HS-27A (cell line): ENCODE measurements at regions not wholly inside any gene's neighbourhood (a gene's known extent, or its start where the extent isn't known, plus 50 kb on each side); places are given as distances from the start of the nearest gene placed in this dataset.
A peak's percentile ranks its signal among the peaks of the same experiment; 100 is the strongest.

Experiments
- DNase-seq: peaks from one replicate; pipeline ENCODE4 v3.0.0-alpha.2; 2012; ENCODE audit warnings: low read depth, missing footprints

DNA sequence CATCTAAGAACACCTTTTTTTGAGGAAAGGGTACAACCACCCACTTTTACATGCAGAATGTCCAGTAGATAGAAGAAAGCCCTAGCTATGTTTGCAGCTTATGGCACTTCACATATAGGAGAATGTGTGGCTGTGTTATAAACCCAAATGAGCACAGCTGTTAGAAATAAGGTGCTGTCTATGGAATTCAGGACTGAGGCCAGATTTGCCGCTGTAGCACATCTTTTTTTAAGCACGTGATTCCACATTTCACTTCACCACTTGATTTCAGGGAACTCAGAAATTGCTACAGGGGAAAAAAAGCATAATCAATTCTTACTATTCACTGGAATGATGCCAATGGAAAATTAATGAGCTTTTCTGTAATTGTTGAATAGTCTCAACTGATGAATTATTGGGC, 147.2 kb upstream of the ADAMTS5 start:
- no peak for DNase-seq

DNA sequence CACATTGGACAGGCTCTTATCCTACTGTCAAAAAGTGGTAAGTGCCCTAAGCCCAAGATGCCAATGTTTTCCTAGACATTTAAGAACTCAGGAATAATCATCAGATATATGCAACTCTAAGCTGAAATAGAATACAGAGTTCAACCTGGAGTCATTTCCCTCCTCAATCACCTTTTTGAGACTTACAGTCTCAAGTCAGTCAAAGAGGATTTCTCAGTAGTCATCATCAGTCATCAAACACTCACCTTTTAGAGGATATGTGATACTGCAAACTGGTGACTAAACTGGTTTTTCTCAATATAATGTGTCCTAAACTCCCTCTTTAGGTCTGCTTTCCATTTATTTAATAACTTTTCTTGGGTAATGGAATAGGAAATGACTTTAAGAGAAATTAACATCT, 145.3 kb upstream of the ADAMTS5 start:
- no peak for DNase-seq

DNA sequence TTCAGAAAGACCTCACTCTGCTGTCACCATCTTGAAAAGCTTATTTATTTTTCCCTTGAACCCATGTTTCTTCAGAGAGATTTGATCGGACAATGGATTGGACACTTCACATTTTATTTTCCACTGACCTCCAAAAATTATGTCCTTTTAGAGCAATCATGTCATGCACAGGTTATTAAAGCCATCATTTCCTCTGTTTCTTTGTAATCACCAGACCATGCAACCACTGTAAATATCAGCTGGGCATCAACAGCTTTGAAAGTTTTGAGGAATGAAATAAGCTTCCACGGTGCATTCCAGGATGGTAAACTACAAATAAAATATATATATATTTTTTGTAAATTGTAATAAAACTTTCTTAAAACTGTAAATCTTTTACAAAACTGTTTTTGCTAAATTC, 144.1 kb upstream of the ADAMTS5 start:
- DNase-seq, result no peak

DNA sequence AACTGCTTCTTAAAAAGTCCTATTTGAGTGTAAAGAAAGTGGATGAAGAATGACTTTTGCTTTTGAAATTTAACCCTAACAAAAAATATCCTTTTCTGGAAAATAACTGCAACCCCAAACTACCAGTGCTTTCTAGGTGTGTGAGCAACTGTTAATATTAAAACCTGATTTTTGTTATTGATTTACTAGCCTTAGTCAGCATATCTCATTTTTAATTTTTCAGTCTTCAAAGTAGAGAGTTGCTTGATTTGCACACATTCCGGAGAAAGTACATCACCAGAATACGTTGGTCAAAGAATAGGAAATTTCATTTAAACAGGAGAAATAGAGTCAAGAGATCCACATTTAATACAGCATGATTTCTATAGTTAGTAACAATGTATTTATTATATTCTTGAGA, 141.8 kb upstream of the ADAMTS5 start:
- DNase-seq, result no peak

DNA sequence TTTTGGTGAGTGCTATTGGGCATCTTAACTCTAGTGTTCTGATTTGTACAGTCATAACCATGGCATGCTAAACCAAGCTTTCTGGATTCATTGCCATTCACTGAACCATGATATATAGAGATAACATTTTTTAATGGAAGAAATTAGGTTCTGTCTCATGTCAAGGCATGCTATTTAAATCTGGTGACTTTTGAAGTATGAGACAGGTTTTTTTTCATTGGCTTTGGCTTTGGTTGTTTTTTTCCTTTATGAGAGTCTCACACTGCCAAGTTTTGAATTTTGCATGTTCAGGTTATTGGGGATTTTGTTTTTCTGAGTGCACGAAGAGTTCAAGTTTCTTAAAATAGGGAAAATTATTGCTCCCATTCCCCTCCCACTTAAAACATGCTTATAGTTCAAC, 141.3 kb upstream of the ADAMTS5 start:
- peak; percentile 59 for DNase-seq

DNA sequence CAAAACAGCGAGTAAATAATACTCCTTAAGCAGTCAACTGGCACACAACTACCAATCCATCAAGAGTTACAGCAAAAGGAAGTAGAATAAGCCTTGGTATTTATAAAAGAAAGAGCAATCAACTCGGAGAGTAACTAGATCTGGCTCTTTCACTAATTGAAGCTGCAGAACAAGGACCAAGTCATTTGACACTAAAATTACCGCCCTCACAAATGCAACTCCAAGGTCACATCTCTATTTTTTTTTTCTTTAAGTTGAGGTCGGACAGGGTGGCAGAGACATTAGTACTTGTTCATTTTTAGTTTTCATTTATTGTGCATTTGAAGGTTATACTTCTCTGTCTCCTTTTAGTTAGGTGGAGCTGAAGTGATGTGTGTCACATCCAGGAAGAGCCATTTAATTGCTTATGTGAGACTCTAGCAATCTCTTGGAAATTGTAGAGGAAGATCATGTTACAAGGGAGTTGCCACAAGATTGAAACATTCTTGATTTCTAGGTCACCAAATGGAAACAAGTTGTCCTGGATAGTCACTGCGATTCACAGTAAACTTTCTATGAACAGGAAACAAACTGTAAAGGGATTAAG, 138.1 kb upstream of the ADAMTS5 start:
- peak; percentile 55 for DNase-seq

- DNase-seq, result no peak
Measured at GRCh38 chr21:27103768-27104167, 136.9 kb upstream of the ADAMTS5 start.

GRCh38 chr21:27101523-27101922, 134.6 kb upstream of the ADAMTS5 start:
- no peak for DNase-seq

DNA sequence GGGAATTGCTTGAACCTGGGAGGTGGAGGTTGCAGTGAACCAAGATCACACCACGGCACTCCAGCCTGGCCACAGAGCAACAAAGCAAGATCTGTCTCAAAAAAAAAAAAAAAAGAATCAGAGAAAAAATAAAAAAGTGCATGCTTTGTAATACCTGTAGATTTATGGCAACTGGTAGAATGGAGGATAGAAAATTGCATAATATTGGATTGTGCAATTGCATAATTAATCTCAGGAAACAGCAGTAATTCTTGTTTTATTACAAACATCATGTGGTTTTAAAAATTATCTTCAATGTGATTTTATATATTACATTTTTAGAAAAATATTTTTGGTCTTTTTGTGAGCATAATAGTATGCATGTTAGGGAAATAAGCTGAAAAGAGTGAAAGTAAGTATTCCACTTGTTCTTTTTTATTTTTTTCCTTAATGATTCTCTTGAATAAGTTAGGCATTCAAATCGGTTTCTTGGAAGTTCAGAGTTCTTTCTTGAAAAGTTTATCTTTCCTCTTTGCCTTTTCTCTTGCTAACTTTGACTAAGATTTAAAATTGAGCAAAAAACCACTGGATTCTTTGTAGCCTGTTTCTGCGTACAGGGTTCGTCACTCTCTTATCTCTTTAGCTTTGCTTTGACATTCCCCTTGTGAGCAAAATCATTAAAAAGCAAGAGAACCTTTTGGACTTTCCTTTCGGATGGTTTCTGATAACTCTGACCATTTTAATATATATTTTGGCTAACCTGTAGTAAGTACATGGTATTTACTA, 127.5 kb upstream of the ADAMTS5 start:
- DNase-seq, result no peak

DNA sequence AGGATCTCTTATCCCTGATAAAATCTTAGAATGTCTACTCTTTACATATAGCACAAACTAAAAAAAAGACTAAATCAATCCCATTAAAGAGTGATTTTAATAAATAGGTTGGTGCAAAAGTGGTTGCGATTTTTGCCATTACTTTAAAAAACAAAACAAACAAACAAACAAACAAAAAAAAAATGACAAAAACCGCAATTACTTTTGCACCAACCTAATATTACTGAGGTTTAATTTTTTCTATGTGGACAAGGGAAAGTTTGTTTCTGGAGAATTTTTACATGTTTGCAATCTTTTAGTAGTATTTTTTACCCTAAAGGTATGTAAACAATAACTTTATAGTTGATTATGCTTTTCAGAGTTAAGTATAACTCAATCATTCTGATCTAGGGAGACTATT, 119.7 kb upstream of the ADAMTS5 start:
- DNase-seq, result no peak

DNA sequence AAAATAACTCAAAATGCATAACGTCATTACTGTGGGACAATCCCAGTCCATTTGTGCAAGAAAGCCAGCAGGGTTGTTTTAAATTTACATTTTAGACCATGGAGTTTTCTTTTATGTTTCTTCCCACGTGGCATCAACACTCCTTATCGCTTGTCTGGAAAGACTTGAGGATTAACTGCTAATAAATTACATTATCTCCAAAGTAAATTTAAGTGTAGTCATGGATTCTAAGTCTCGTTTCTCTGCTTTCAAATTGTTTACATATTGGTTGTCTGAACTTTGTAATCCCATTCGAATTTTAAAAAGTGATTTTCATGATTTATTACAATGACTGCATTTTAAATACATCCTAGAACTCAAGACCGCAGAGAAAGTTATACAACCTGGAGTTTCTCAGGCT, 119.3 kb upstream of the ADAMTS5 start:
- DNase-seq, result no peak

DNA sequence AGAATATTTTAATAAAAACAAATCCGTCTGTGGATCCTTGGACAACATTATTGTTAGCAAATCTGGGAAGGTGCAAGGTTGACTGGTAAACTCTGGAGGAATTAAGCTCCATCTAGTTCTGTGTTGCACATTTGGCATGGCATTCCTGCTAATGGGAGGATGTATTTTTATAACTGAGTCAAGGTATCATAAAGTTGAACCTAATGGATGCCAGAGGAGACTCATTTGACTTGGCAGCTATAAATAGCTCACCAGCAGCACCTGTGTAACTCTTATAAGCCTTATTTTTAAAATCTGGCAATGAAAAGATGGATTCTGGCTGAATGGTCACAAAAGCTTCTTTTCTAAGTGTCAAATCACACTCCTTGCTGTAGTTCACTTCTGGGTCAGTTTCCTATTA, 118.5 kb upstream of the ADAMTS5 start:
- DNase-seq, result no peak

- DNase-seq, result no peak
Measured at GRCh38 chr21:27083144-27083543, 116.3 kb upstream of the ADAMTS5 start.

DNA sequence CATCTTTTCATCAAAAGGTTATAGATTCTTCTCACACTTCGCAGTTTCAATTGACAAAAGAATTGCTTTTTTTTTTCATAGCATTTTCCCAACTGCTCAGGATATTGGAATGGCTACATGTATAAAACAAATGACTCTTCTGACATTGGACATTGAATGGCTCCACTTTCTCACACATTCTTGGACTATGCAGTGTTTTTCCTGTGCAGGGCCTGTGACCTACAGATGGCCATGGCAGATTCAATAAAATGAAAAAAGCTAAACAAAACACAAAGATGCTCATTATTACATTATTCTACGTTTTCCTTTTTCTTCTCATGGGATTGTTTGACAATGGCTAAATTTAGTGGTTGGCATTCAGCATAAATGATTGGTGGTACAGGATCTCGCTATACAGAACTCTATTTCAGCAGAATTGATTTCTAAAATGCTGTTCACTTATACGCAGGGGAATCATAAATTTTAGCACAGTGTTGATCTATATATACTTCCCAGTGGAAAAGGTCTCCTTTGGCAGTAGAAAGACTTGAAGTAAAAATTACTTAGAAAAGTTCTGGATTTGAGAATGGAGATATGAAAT, 115.6 kb upstream of the ADAMTS5 start:
- no peak for DNase-seq

GRCh38 chr21:27079636-27080240, 112.8 kb upstream of the ADAMTS5 start:
- DNase-seq, result no peak

DNA sequence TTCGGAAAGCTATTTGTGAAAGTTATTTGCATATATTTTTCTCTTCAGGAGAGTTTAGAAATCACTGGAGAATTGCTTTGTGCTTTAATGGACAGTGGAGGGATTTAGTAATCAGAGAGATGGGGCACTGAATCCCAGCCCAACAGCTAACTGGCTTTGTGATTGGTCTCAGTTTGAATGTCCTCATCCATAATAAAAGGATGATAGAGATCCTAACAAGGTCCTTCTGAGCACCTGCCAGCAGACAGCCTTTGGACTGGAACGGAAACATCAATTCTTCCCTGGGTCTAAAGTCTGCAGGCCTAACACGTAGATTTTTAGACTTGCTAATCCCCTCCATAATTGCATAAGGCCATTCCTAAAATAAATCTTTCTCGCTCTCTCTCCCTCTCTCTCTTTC, 112.0 kb upstream of the ADAMTS5 start:
- no peak for DNase-seq

GRCh38 chr21:27077501-27077900, 110.6 kb upstream of the ADAMTS5 start:
- no peak for DNase-seq

DNA sequence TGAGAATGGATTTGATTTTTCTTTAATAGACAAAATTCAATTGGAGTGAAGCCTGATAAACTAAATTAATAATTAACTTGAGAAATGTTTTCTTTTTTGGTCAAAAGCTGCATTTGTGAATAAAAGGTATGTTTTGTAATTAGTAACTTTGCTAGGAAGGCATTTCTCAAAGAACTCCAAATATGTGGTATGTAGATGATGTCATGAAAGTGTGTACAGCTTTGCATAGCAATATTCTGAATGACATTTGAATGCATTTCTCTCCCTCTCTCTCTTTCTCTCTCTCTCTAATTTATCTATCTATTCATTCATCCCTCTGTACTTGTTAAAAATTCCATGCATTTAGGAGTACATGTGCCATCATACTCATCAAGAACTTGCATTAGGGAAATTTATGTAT, 109.1 kb upstream of the ADAMTS5 start:
- no peak for DNase-seq

DNA sequence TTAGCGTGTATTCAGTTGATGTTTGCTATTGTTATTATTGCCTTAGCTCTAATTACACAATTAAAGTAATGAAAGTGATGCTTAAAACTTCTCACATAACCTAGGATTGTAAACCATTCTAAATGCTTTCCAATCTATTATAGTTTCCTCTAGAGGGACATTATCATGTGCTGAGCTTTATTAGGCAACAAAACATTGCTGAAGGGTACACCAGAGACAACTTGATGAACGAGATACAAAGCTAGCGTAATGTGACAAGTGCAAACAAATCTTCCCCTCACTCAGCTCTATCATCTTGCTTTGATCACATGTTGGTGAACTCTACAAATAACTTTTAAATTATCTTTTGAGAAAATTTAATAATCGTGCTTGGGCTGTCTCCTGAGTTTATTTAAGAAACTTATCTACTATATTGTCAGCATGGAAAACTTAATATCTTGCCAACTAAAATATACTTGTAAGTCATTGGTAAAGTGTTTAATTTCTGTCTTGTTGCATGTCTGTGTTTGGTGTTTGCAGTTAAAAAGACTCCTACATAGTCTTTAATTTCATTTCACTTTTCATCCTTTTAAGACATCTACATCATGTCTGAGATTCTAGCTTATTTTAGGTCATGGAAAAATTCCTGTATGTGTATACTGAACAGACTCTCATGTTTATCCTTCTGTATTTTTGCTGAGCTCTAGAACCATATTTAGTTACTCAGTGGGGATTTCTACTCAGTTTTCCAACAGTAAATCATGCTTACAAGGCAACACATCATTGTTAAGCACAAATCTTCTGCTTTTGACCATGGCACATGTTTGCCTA, 104.2 kb upstream of the ADAMTS5 start:
- no peak for DNase-seq

GRCh38 chr21:27068811-27069210, 101.9 kb upstream of the ADAMTS5 start:
- no peak for DNase-seq

DNA sequence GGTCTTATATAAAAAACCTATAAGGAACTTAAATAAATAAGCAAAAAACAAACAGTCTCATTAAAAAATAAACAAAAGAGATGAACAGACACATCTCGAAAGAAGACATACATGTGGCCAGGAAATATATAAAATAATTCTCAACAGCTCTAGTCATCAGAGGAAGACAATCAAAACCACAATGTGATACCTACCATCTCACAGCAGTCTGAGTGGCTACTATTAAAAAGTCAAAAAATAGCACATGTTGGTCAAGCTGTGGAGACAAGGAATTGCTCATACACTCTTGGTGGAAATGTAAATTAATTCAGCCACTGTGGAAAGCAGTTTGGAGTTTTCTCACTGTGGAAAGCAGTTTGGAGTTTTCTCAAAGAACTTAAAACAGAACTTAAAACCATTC, 100.3 kb upstream of the ADAMTS5 start:
- DNase-seq, result no peak

DNA sequence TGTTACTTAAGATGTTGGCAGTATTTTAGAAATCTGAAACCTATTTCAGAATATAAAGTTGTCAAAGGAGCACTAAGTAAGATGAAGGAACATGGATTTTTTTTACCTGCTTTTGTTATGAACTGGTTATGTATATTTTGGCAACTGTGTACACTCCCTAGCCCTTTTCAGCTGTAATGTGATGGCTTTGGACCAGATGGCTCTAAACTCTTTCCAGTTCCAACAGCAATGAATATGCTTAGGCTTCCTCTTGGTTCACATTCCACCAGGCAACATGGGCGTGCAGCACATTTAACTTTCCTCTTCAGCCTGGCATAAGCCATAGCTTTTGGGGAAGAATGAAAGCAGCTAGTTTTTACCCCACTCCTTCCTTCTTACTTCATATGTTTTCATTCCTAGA, 95.6 kb upstream of the ADAMTS5 start:
- DNase-seq, result no peak
